AG04449 (cell line): ENCODE measurements at regions not wholly inside any gene's neighbourhood (a gene's known extent, or its start where the extent isn't known, plus 50 kb on each side); places are given as distances from the start of the nearest gene placed in this dataset.

ENCODE experiments used
- CTCF ChIA-PET: fragments of 350-600 bp; formaldehyde crosslinking; extraction: SDS; loops from one replicate; lab custom pipeline; 2021; ENCODE audit warnings: antibody characterized with exemption; lab: Yijun Ruan, JAX
- POLR2A ChIA-PET: fragments of 400-600, 350-600 bp; formaldehyde crosslinking; extraction: SDS; loops from one replicate; lab custom pipeline; 2020; ENCODE audit warnings: antibody characterized with exemption, inconsistent platforms; lab: Yijun Ruan, JAX
- DNase-seq: peaks from one replicate; pipeline ENCODE4 v3.0.0-alpha.2; 2010; ENCODE audit warnings: low read depth, low spot score
- H3K4me3 ChIP-seq: 2 replicates; pipeline ENCODE4 v1.5.1; 2011; ENCODE audit warnings: low read depth, mild to moderate bottlenecking, control low read depth, low read length
- TF ChIP-seq, protein P1 (sequence below): IDR thresholded peaks from one replicate; pipeline ENCODE4 v1.5.1; 2011; ENCODE audit warnings: mild to moderate bottlenecking, moderate library complexity, low read length, control low read depth, inconsistent platforms; ENCODE audit not compliant: insufficient read depth; ENCODE audit errors: missing control alignments

DNA sequence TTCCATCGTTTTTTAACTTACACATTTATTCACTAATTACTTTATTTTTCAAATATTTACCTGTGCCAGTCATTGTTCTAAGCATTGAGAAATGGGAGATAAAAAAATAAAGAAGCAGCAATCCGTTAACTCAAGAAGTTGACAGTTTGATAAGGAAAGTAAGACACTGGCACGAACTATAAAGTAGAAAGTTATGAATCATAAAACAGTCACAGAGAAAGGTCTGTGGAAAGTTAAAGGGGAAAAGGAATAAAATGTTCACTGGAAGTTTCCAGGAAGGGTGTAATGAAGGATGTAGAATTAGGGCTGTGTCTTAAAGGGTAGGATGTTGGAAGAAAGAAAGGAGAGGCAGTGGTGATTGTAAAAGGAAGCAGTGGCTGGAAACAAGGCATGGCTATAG, 118.9 kb downstream of the RDH14 start:
- TF ChIP-seq, protein P1, sequence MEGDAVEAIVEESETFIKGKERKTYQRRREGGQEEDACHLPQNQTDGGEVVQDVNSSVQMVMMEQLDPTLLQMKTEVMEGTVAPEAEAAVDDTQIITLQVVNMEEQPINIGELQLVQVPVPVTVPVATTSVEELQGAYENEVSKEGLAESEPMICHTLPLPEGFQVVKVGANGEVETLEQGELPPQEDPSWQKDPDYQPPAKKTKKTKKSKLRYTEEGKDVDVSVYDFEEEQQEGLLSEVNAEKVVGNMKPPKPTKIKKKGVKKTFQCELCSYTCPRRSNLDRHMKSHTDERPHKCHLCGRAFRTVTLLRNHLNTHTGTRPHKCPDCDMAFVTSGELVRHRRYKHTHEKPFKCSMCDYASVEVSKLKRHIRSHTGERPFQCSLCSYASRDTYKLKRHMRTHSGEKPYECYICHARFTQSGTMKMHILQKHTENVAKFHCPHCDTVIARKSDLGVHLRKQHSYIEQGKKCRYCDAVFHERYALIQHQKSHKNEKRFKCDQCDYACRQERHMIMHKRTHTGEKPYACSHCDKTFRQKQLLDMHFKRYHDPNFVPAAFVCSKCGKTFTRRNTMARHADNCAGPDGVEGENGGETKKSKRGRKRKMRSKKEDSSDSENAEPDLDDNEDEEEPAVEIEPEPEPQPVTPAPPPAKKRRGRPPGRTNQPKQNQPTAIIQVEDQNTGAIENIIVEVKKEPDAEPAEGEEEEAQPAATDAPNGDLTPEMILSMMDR: no peak
- ChIA-PET CTCF (no interaction called here), POLR2A (no interaction called here)
- DNase-seq: no peak
- H3K4me3 ChIP-seq: no peak overlapping the region

DNA sequence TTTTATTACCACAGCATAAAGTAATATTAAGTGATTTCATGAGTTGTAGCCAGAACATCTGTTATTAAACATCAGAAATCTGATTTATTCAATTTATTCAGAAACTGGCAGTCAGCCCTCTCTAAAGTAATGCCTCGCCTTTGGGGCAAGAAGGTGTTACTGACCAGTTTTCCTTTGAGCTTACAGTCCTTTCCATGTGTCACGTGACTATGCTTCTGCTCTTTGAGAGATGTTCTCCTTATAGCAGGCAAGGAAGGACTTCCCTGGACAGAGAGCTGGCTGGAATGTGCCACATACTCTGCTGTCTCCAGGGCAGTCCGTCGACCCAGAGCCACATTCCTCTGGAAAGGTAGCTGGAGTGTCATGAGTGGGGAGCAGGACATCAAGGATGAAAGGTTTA, 119.7 kb downstream of the RDH14 start:
- CTCF ChIA-PET: no interaction called here
- DNase-seq: no peak

DNA sequence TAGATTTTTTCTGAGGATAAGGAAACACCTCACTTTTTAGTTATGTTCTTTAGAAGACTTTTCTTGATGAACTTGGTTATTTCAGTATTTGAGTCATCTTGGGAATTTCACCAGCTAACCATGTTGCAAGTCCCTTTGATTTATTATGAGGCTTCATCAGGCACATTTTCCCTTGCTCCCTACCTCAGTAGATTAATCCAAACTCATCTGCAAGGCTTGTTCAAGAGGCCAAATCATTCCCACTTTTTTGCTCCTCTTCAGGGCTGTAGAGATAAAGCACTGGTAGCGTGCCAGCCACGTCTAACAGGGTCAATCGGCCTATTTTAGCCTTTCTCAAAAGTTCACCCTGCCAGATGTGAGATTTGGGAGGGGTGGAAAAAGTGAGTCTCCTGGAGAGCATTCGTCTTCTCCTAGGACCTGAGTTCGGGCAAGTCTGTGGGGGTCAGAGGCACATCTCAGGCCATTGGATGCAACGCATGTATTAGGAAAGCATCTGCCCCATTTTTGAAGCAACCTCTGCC, 120.3 kb downstream of the RDH14 start:
- ChIA-PET POLR2A (no interaction called here), CTCF (interaction anchor here (2.0 kb wide), 1 partner anchor 16 kb away, joined by 6 read pairs; no protein-coding TSS in a partner anchor)
- TF ChIP-seq, protein P1: no peak
- DNase-seq: peak; percentile 69
- H3K4me3 ChIP-seq: no peak overlapping the region

More for the DNA sequence above, 119.7 kb downstream of the RDH14 start:
- no peak overlapping the region for H3K4me3 ChIP-seq
- TF ChIP-seq, protein P1: no peak
- POLR2A ChIA-PET: no interaction called here

DNA sequence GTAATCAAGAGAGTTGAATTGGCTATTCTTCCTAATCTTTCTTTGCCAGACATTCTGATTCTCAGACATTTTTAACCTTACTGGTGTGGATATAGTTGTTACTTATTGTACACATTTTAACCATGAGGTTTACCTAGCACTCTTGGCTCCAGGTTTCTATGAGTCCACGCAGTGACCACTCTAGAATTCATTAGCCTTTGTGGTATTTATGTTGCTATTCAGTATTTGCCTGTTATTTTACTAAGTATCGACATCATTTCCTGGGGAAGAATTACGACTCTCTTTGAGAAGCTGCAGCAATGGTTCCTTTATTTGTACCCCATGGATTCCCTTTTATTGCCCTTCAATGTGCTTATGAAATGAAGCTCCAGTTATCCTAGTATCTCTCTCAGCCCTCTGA, 120.7 kb downstream of the RDH14 start:
- no peak overlapping the region for H3K4me3 ChIP-seq
- POLR2A ChIA-PET: no interaction called here
- CTCF ChIA-PET: interaction anchor here (2.0 kb wide), 1 partner anchor 15 kb away, joined by 6 read pairs; no protein-coding TSS in a partner anchor
- TF ChIP-seq, protein P1: no peak
- DNase-seq: no peak

DNA sequence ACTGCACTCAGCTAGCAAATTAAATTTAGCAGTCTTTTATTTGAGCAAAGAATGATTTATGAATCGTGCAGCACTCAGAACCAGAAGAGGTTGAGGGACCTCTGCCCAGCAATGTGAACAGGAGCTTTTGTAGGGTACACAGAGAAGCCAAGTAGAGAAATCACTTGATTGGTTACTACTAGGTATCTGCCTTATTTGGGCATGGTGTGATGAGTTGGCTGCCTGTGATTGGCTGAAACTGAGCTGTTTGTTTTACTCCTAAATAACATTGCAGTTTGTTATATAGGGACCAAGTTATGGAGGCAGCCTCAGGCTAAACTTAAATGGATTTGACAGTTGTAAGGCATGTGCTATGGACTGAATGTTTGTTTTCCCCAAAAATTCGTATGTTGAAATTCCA, 122.5 kb downstream of the RDH14 start:
- no peak overlapping the region for H3K4me3 ChIP-seq
- POLR2A ChIA-PET: no interaction called here
- TF ChIP-seq, protein P1: no peak
- CTCF ChIA-PET: interaction anchor here (1.2 to 9.6 kb wide), 8 partner anchors 8 to 928 kb away, joined by 4 to 97 read pairs (median 7); no protein-coding TSS in a partner anchor
- no peak for DNase-seq

DNA sequence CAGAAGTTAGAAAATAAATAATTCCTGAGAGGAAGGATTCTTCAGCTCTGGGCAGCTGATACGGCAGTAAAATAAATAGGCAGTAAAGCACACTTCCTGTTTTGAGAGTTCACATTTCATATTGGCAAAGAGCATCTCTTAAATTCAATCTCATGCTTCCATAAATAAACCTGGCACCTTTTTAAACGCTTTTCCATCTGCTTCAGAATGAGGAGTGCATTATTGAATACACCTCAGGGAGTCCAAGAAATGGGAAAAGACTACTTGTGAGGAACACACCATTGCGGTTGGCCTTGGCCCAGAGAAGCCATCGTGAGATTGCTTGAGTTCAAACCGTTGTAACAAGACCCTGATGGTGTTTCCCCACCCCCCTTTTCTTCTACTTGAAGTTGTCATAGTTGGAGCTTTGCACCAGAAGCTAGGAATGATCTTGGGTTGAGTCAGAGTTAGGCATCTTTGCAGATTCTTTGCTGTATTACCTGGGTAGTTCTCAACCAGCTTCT, 123.9 kb downstream of the RDH14 start:
- ChIA-PET CTCF (interaction anchor here (0.6 to 9.6 kb wide), 20 partner anchors 8 to 1427 kb away, joined by 3 to 97 read pairs (median 5); no protein-coding TSS in a partner anchor), POLR2A (interaction anchor here (1.0 kb wide), 1 partner anchor 922 kb away, joined by 3 read pairs; the partner anchor contains the start of gene OSR1)
- DNase-seq: no peak
- TF ChIP-seq, protein P1: no peak
- H3K4me3 ChIP-seq: no peak overlapping the region
